Keratinocyte (primary cell): ENCODE measurements at regions not wholly inside any gene's neighbourhood (a gene's known extent, or its start where the extent isn't known, plus 50 kb on each side); places are given as distances from the start of the nearest gene placed in this dataset.

ENCODE experiments used
- EZH2 ChIP-seq: IDR thresholded peaks from one replicate; pipeline ENCODE4 v1.6.1; 2012; ENCODE audit warnings: inconsistent platforms, mild to moderate bottlenecking, low read length, moderate library complexity
- TF ChIP-seq, protein P1 (sequence below), 3 experiments: IDR thresholded peaks in 1 of 3; conservative IDR thresholded peaks in 1 of 3; optimal IDR thresholded peaks in 1 of 3; 2 replicates in 2 of 3; 3 replicates in 1 of 3; pipeline versions ENCODE3 to v1.5.1; 2011; ENCODE audit warnings: low read length in 3 of 3, mild to moderate bottlenecking in 3 of 3, moderate library complexity in 2 of 3, control low read depth in 1 of 3, inconsistent platforms in 1 of 3; ENCODE audit not compliant: insufficient read depth in 2 of 3; ENCODE audit errors: extremely low read depth in 1 of 3

DNA sequence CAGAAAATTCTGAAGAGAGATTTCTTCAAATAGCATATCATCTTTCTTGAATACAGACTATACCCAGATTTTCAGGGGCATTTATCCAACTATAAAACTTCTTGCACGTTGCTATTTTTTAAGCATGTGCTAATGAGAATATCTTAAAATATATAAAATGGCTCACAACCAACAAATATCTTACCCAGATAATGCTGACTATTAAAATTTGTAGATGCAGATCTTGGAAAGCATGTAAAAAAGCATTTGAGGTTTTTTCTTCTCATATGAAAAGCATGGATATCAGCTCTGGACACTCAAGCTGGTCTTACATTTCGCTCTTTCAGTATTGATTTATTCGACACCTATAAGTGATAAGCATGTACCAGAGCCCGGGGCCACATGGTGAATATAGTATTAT is 1187.7 kb upstream of the ADGRL4 start:
- TF ChIP-seq, protein P1, sequence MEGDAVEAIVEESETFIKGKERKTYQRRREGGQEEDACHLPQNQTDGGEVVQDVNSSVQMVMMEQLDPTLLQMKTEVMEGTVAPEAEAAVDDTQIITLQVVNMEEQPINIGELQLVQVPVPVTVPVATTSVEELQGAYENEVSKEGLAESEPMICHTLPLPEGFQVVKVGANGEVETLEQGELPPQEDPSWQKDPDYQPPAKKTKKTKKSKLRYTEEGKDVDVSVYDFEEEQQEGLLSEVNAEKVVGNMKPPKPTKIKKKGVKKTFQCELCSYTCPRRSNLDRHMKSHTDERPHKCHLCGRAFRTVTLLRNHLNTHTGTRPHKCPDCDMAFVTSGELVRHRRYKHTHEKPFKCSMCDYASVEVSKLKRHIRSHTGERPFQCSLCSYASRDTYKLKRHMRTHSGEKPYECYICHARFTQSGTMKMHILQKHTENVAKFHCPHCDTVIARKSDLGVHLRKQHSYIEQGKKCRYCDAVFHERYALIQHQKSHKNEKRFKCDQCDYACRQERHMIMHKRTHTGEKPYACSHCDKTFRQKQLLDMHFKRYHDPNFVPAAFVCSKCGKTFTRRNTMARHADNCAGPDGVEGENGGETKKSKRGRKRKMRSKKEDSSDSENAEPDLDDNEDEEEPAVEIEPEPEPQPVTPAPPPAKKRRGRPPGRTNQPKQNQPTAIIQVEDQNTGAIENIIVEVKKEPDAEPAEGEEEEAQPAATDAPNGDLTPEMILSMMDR (optimal IDR thresholded peaks at IDR 0.05 in 1 of 3, IDR thresholded peaks at IDR 0.05 in 1 of 3, conservative IDR thresholded peaks at IDR 0.05 in 1 of 3; ENCODE audit: extremely low read depth in 1 of 3, insufficient read depth in 2 of 3, low read length in 3 of 3): no peak
- no peak for TF ChIP-seq EZH2
